ENCODE measurements at regions not wholly inside any gene's neighbourhood (a gene's known extent, or its start where the extent isn't known, plus 50 kb on each side); places are given as distances from the start of the nearest gene placed in this dataset.

GRCh38 chr11:122383186-122383585 lies 267.2 kb upstream of the BLID start:
- H3K4me1 ChIP-seq = no peaks in the 10 kb centered on the region
- no peaks in the 10 kb centered on the region for H3K36me3 ChIP-seq (ENCODE audit: low read depth, missing control alignments)
- TF ChIP-seq POLR2A (IDR thresholded peaks at IDR 0.05) (no peak), CTCF (IDR thresholded peaks at IDR 0.05) (no peak)
- 81 to 86% methylated on average over 1 of the region's 1 CpG for WGBS, 2 donors
- intact Hi-C loops (cut with DNase I; ENCODE audit: low total_unique reads) = no loop called here
- H3K27me3 ChIP-seq = no peaks in the 10 kb centered on the region
- no peaks in the 10 kb centered on the region for H3K9me3 ChIP-seq
- H3K27ac ChIP-seq = no peak overlapping the region
- DNase-seq = no peak
- H3K4me3 ChIP-seq = no peak overlapping the region

DNA sequence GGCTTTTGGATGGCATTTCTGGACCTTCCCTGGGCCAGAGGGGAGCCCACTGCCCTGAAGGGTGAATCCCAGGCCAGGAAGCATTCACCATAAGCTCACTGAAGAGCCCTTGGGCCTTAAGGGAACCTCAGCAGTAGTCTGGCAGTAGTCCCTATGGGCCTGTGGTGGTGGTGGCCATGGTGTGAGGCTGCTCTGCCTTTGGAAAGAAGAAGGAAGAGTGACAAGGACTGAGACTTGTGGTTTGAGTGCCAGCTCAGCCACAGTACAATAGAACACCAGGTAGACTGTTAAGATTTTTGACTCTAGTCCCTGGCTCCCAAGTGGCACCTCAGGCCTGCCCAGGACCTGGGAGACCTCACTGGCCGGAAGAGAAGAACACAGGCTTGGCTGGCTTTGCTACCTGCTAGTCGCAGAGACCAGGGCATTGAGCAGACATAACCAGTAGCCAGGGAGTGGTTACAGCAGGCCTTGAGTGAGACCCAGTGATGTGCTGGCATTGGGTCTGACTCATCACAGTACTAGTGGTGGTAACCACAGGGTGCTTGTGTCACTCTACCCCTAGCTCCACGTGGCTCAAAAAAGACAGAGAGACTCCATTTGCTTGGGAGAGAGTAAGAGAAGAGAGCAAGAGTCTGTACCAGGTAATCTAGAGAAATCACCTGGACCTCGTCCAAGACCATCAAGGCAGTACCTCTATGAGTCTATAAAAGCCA lies 259.8 kb upstream of the BLID start:
- no peaks in the 10 kb centered on the region for H3K36me3 ChIP-seq (ENCODE audit: low read depth, missing control alignments)
- no peaks in the 10 kb centered on the region for H3K4me1 ChIP-seq
- no peaks in the 10 kb centered on the region for H3K9me3 ChIP-seq
- intact Hi-C loops (cut with DNase I; ENCODE audit: low total_unique reads) = no loop called here
- H3K27me3 ChIP-seq = no peaks in the 10 kb centered on the region
- no peak for DNase-seq
- no peak overlapping the region for H3K4me3 ChIP-seq
- 87 to 89% methylated on average over 4 of the region's 4 CpGs for WGBS, 2 donors
- TF ChIP-seq CTCF (IDR thresholded peaks at IDR 0.05) (no peak), POLR2A (IDR thresholded peaks at IDR 0.05) (no peak)
- no peak overlapping the region for H3K27ac ChIP-seq

DNA sequence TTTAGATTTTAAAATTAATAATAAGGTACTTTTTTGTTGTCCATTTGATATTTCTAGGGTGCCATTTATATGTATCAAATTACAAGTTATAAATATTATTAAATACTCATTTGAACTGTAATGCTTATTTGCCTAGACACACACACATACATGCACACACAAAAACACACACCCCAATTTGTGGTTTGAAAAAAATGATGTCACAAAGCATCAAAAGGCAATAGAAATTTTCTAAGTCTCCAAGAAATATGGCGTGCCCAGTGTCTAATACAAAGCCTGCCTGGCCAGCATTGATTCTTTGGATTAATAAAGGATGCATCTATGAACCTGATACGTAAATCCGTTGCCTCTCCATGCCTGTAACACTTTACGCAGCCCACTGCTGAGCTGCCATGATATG lies 252.8 kb upstream of the BLID start:
- 93 to 95% methylated on average over 4 of the region's 4 CpGs for WGBS, 2 donors
- intact Hi-C loops (cut with DNase I; ENCODE audit: low total_unique reads) = no loop called here

DNA sequence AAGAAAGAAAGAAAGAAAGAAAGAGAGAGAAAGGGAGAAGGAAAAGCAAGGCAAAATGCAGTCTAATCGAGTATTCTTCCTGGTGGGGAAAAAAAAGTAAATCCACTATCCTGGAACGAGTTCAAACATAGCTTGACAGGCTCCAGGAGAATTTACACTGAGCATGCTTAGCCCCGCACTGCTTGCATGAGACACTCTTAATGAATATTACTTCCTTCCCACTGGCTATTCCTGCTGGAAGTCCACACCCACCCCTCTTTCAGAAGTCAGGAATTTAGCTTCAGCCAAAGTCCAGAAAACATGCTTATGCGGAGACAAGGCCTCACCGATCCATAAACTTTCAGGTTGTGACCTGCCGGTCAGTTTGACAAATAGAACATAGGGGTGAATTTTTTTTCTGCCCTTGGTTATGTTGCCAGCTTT lies 251.8 kb upstream of the BLID start:
- DNase-seq = peak; percentile 27
- no peaks in the 10 kb centered on the region for H3K9me3 ChIP-seq
- intact Hi-C loops (cut with DNase I; ENCODE audit: low total_unique reads) = no loop called here
- no peaks in the 10 kb centered on the region for H3K4me1 ChIP-seq
- WGBS, 2 donors = 33 to 38% methylated on average over 6 of the region's 6 CpGs
- H3K27ac ChIP-seq = peak overlapping the region in 1 of 2 donors; percentile 23
- H3K27me3 ChIP-seq = no peaks in the 10 kb centered on the region
- H3K36me3 ChIP-seq (ENCODE audit: low read depth, missing control alignments) = no peaks in the 10 kb centered on the region
- TF ChIP-seq CTCF (IDR thresholded peaks at IDR 0.05) = no peak
- TF ChIP-seq POLR2A (IDR thresholded peaks at IDR 0.05) = no peak
- H3K4me3 ChIP-seq = no peak overlapping the region

More for the DNA sequence above, 252.8 kb upstream of the BLID start:
- no peaks in the 10 kb centered on the region for H3K27me3 ChIP-seq
- no peak overlapping the region for H3K27ac ChIP-seq
- TF ChIP-seq POLR2A (IDR thresholded peaks at IDR 0.05) = no peak
- no peak for TF ChIP-seq CTCF (IDR thresholded peaks at IDR 0.05)
- no peaks in the 10 kb centered on the region for H3K36me3 ChIP-seq (ENCODE audit: low read depth, missing control alignments)
- no peaks in the 10 kb centered on the region for H3K9me3 ChIP-seq
- no peak for DNase-seq
- no peaks in the 10 kb centered on the region for H3K4me1 ChIP-seq
- H3K4me3 ChIP-seq = no peak overlapping the region

All from testis (tissue), 2 donors.